ENCODE measurements at regions not wholly inside any gene's neighbourhood (a gene's known extent, or its start where the extent isn't known, plus 50 kb on each side); places are given as distances from the start of the nearest gene placed in this dataset.

- Histone ChIP-seq H3K27ac (ENCODE audit: insufficient read depth, low read depth, low read length, poor library complexity, severe bottlenecking) (no peak overlapping the region), H3K27me3 (ENCODE audit: control insufficient read depth, insufficient read depth, low read length, poor library complexity, severe bottlenecking) (no peaks in the 10 kb centered on the region), H3K36me3 (ENCODE audit: control insufficient read depth, insufficient read depth, low read length) (no peaks in the 10 kb centered on the region), H3K4me1 (ENCODE audit: control insufficient read depth, insufficient read depth, low read length) (peaks cover 3% of the 10 kb centered on the region), H3K4me3 (ENCODE audit: insufficient read depth, low read depth, low read length) (no peak overlapping the region), H3K9me3 (ENCODE audit: control insufficient read depth, low read length) (no peaks in the 10 kb centered on the region)
- 53 to 55% methylated on average over 2 of the region's 2 CpGs for WGBS, 2 experiments
These were observed 380.6 kb downstream of the TSN start for GRCh38 chr2:122136056-122136455.

DNA sequence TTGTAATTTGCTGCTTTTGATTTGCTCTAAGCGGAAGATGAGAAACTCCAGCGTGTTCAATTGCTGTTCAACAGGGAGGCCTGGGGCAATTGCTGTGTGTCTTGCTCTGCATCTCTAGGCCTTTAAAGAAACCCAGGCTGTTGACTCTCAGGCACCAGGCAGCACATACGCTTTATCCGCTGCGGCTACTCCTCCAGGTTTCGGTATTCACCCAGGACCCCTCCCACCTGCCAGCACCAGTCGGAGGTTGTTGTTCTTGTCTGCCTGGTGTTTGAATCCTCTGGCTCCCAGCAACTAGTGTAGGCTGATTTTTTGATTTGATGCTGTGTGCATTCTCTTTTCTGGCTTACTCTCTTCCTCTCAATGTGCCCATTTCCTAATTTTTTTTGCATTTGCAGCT lies 383.1 kb downstream of the TSN start:
- 63 to 68% methylated on average over 7 of the region's 7 CpGs for WGBS, 2 experiments
- H3K4me3 ChIP-seq (ENCODE audit: insufficient read depth, low read depth, low read length): no peak overlapping the region

GRCh38 chr2:122139739-122140420 lies 384.4 kb downstream of the TSN start:
- Histone ChIP-seq H3K4me1 (ENCODE audit: control insufficient read depth, insufficient read depth, low read length) (peaks cover 3% of the 10 kb centered on the region), H3K9me3 (ENCODE audit: control insufficient read depth, low read length) (no peaks in the 10 kb centered on the region), H3K27me3 (ENCODE audit: control insufficient read depth, insufficient read depth, low read length, poor library complexity, severe bottlenecking) (no peaks in the 10 kb centered on the region), H3K36me3 (ENCODE audit: control insufficient read depth, insufficient read depth, low read length) (no peaks in the 10 kb centered on the region), H3K27ac (ENCODE audit: insufficient read depth, low read depth, low read length, poor library complexity, severe bottlenecking) (no peak overlapping the region), H3K4me3 (ENCODE audit: insufficient read depth, low read depth, low read length) (no peak overlapping the region)
- 89 to 99% methylated on average over 8 to 11 of the region's 11 CpGs for WGBS, 2 experiments

More for the DNA sequence above, 383.1 kb downstream of the TSN start:
- H3K36me3 ChIP-seq (ENCODE audit: control insufficient read depth, insufficient read depth, low read length): no peaks in the 10 kb centered on the region
- no peak overlapping the region for H3K27ac ChIP-seq (ENCODE audit: insufficient read depth, low read depth, low read length, poor library complexity, severe bottlenecking)
- peaks cover 3% of the 10 kb centered on the region for H3K4me1 ChIP-seq (ENCODE audit: control insufficient read depth, insufficient read depth, low read length)
- no peaks in the 10 kb centered on the region for H3K9me3 ChIP-seq (ENCODE audit: control insufficient read depth, low read length)
- no peaks in the 10 kb centered on the region for H3K27me3 ChIP-seq (ENCODE audit: control insufficient read depth, insufficient read depth, low read length, poor library complexity, severe bottlenecking)

GRCh38 chr2:122144884-122145283 lies 389.4 kb downstream of the TSN start:
- no peaks in the 10 kb centered on the region for H3K4me1 ChIP-seq (ENCODE audit: control insufficient read depth, insufficient read depth, low read length)
- no peak overlapping the region for H3K4me3 ChIP-seq (ENCODE audit: insufficient read depth, low read depth, low read length)
- H3K27me3 ChIP-seq (ENCODE audit: control insufficient read depth, insufficient read depth, low read length, poor library complexity, severe bottlenecking): no peaks in the 10 kb centered on the region
- no peaks in the 10 kb centered on the region for H3K9me3 ChIP-seq (ENCODE audit: control insufficient read depth, low read length)
- no peak overlapping the region for H3K27ac ChIP-seq (ENCODE audit: insufficient read depth, low read depth, low read length, poor library complexity, severe bottlenecking)
- WGBS, 2 experiments: 100% methylated on average over 2 of the region's 3 CpGs; no CpG with 5 or more reads in 1 of the 2 experiments
- no peaks in the 10 kb centered on the region for H3K36me3 ChIP-seq (ENCODE audit: control insufficient read depth, insufficient read depth, low read length)

- H3K36me3 ChIP-seq (ENCODE audit: control insufficient read depth, insufficient read depth, low read length): no peaks in the 10 kb centered on the region
- H3K27ac ChIP-seq (ENCODE audit: insufficient read depth, low read depth, low read length, poor library complexity, severe bottlenecking): no peak overlapping the region
- no peak overlapping the region for H3K4me3 ChIP-seq (ENCODE audit: insufficient read depth, low read depth, low read length)
- H3K27me3 ChIP-seq (ENCODE audit: control insufficient read depth, insufficient read depth, low read length, poor library complexity, severe bottlenecking): no peaks in the 10 kb centered on the region
- H3K9me3 ChIP-seq (ENCODE audit: control insufficient read depth, low read length): no peaks in the 10 kb centered on the region
- 96 to 99% methylated on average over 3 of the region's 3 CpGs for WGBS, 2 experiments
- no peaks in the 10 kb centered on the region for H3K4me1 ChIP-seq (ENCODE audit: control insufficient read depth, insufficient read depth, low read length)
These were observed 390.4 kb downstream of the TSN start for GRCh38 chr2:122145856-122146255.

DNA sequence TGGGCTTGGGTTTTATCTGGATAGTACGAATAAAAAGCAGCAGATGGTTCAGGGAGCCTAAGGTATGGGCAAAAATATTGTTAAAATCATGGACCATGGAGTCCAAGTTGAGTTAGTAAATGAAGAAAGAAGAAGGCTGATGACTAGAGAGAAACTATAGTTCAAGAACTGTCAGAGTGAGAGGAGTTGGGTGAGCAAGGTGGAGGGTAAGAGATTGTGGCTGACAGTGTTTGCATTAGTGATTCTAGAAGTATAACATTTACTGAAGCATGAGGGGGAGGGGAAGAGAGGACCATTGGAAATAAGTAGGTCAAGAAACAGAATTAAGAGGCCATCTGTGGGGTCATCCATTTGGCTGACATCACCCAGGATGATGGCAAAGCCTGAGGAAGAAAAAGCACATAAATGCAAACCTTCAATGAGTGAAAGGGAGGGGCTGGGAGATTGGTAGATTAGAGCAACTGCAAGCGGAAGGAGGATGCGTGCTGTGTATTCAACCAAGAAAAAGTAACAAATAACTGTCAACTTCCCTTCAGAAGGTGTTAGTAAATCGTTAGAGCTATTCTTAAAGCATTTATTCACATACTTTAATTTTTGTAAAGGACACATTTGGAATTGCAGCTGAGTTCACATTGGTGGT lies 392.8 kb downstream of the TSN start:
- H3K9me3 ChIP-seq (ENCODE audit: control insufficient read depth, low read length): no peaks in the 10 kb centered on the region
- H3K36me3 ChIP-seq (ENCODE audit: control insufficient read depth, insufficient read depth, low read length): no peaks in the 10 kb centered on the region
- H3K4me1 ChIP-seq (ENCODE audit: control insufficient read depth, insufficient read depth, low read length): no peaks in the 10 kb centered on the region
- WGBS, 2 experiments: 85 to 97% methylated on average over 3 to 4 of the region's 4 CpGs
- H3K27me3 ChIP-seq (ENCODE audit: control insufficient read depth, insufficient read depth, low read length, poor library complexity, severe bottlenecking): no peaks in the 10 kb centered on the region
- H3K4me3 ChIP-seq (ENCODE audit: insufficient read depth, low read depth, low read length): no peak overlapping the region
- H3K27ac ChIP-seq (ENCODE audit: insufficient read depth, low read depth, low read length, poor library complexity, severe bottlenecking): no peak overlapping the region

DNA sequence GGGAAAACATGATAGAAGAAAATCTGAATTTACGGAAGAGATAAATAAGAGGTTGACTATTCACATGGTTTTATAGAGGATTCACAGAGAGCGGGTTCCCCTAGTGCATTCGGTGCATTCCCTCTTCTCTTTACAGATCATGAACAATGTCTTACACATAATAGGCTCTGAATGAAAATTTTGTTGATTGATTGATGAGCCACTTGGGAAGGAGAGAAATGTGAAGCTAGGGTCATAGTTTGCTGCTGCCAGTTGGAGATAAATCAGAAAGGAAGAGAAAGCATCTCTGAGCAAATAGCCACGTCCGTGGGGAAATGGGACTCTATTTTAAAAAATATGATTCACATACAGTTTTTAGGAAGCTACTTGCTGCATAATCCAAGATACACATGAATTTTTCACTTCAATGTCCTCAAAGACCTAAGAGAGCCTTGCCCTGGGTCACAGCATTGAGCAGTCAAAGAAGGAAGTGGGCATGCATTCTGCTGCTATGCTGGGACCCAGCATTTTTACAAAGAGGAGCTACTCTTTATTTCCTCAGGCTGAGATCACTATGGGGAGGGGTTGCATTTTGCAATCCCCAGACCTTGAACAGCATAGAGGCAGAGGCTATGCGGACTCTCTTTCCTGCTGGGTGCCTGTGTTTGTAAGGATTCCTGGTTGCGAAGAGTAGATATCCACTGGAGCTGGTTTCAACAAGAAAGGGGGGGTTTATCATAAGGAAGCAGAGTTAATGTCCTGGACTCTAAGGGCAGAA lies 395.3 kb downstream of the TSN start:
- Histone ChIP-seq H3K36me3 (ENCODE audit: control insufficient read depth, insufficient read depth, low read length) (no peaks in the 10 kb centered on the region), H3K4me3 (ENCODE audit: insufficient read depth, low read depth, low read length) (no peak overlapping the region), H3K27ac (ENCODE audit: insufficient read depth, low read depth, low read length, poor library complexity, severe bottlenecking) (no peak overlapping the region), H3K4me1 (ENCODE audit: control insufficient read depth, insufficient read depth, low read length) (no peaks in the 10 kb centered on the region), H3K9me3 (ENCODE audit: control insufficient read depth, low read length) (no peaks in the 10 kb centered on the region), H3K27me3 (ENCODE audit: control insufficient read depth, insufficient read depth, low read length, poor library complexity, severe bottlenecking) (no peaks in the 10 kb centered on the region)
- 79 to 90% methylated on average over 5 to 7 of the region's 7 CpGs for WGBS, 2 experiments

GRCh38 chr2:122152571-122152970 lies 397.1 kb downstream of the TSN start:
- H3K9me3 ChIP-seq (ENCODE audit: control insufficient read depth, low read length): no peaks in the 10 kb centered on the region
- H3K27me3 ChIP-seq (ENCODE audit: control insufficient read depth, insufficient read depth, low read length, poor library complexity, severe bottlenecking): no peaks in the 10 kb centered on the region
- H3K36me3 ChIP-seq (ENCODE audit: control insufficient read depth, insufficient read depth, low read length): no peaks in the 10 kb centered on the region
- no peak overlapping the region for H3K4me3 ChIP-seq (ENCODE audit: insufficient read depth, low read depth, low read length)
- H3K27ac ChIP-seq (ENCODE audit: insufficient read depth, low read depth, low read length, poor library complexity, severe bottlenecking): no peak overlapping the region
- WGBS, 2 experiments: 77% methylated on average over 3 of the region's 3 CpGs
- H3K4me1 ChIP-seq (ENCODE audit: control insufficient read depth, insufficient read depth, low read length): no peaks in the 10 kb centered on the region

- Histone ChIP-seq H3K27me3 (ENCODE audit: control insufficient read depth, insufficient read depth, low read length, poor library complexity, severe bottlenecking) (no peaks in the 10 kb centered on the region), H3K4me3 (ENCODE audit: insufficient read depth, low read depth, low read length) (no peak overlapping the region), H3K9me3 (ENCODE audit: control insufficient read depth, low read length) (no peaks in the 10 kb centered on the region), H3K27ac (ENCODE audit: insufficient read depth, low read depth, low read length, poor library complexity, severe bottlenecking) (no peak overlapping the region), H3K4me1 (ENCODE audit: control insufficient read depth, insufficient read depth, low read length) (no peaks in the 10 kb centered on the region), H3K36me3 (ENCODE audit: control insufficient read depth, insufficient read depth, low read length) (no peaks in the 10 kb centered on the region)
- WGBS, 2 experiments: 67% methylated on average over 6 of the region's 6 CpGs
These were observed 400.9 kb downstream of the TSN start for GRCh38 chr2:122156176-122156890.

GRCh38 chr2:122157158-122157557 lies 401.7 kb downstream of the TSN start:
- Histone ChIP-seq H3K36me3 (ENCODE audit: control insufficient read depth, insufficient read depth, low read length) (no peaks in the 10 kb centered on the region), H3K27me3 (ENCODE audit: control insufficient read depth, insufficient read depth, low read length, poor library complexity, severe bottlenecking) (no peaks in the 10 kb centered on the region), H3K9me3 (ENCODE audit: control insufficient read depth, low read length) (no peaks in the 10 kb centered on the region), H3K27ac (ENCODE audit: insufficient read depth, low read depth, low read length, poor library complexity, severe bottlenecking) (no peak overlapping the region), H3K4me1 (ENCODE audit: control insufficient read depth, insufficient read depth, low read length) (no peaks in the 10 kb centered on the region), H3K4me3 (ENCODE audit: insufficient read depth, low read depth, low read length) (no peak overlapping the region)
- 96% methylated on average over 10 of the region's 10 CpGs for WGBS, 2 experiments

Data from ectodermal cell (in vitro differentiated cells).